SU-DHL-6 (cell line): ENCODE measurements at regions not wholly inside any gene's neighbourhood (a gene's known extent, or its start where the extent isn't known, plus 50 kb on each side); places are given as distances from the start of the nearest gene placed in this dataset.

ENCODE experiments used
- H2AFZ ChIP-seq: fragments of 200-600 bp; sonication (generic); 2 replicates; pipeline ENCODE4 v1.6.1; 2014; ENCODE audit warnings: low read depth, mild to moderate bottlenecking, moderate library complexity, mixed read lengths, antibody characterized with exemption, low read length; ENCODE audit not compliant: severe bottlenecking
- H3F3A ChIP-seq: fragments of 200-600 bp; shearing (Covaris generic); 2 replicates; pipeline ENCODE4 v1.6.0; 2016; ENCODE audit warnings: antibody characterized with exemption, mild to moderate bottlenecking; ENCODE audit not compliant: insufficient read depth
- H3K27ac ChIP-seq: fragments of 200-600 bp; sonication (generic); 2 replicates; pipeline ENCODE4 v1.5.1; 2016; ENCODE audit warnings: low read depth, mild to moderate bottlenecking, low read length, moderate library complexity, mixed read lengths
- H3K27me3 ChIP-seq: fragments of 200-600 bp; sonication (generic), shearing (Covaris generic); 2 replicates; pipeline ENCODE4 v1.6.0; 2014; ENCODE audit warnings: mild to moderate bottlenecking, low read length
- H3K36me3 ChIP-seq: fragments of 200-600 bp; sonication (generic); 2 replicates; pipeline ENCODE4 v1.6.1; 2014; ENCODE audit warnings: mild to moderate bottlenecking, low read length, mixed read lengths
- H3K4me2 ChIP-seq: fragments of 300-600, 200-600 bp; shearing (Covaris generic), sonication (generic); 2 replicates; pipeline ENCODE4 v1.6.0; 2014; ENCODE audit warnings: low read length, low read depth, mild to moderate bottlenecking; ENCODE audit not compliant: poor library complexity, severe bottlenecking
- H3K4me3 ChIP-seq: fragments of 200-600 bp; sonication (generic); 2 replicates; pipeline ENCODE4 v1.5.1; 2014; ENCODE audit warnings: antibody characterized with exemption, low read length, mild to moderate bottlenecking, mixed read lengths; ENCODE audit not compliant: insufficient read depth, poor library complexity, severe bottlenecking
- H3K79me2 ChIP-seq: fragments of 200-600 bp; sonication (generic); 2 replicates; pipeline ENCODE4 v1.6.1; 2014; ENCODE audit warnings: mild to moderate bottlenecking, low read length, moderate library complexity; ENCODE audit not compliant: insufficient read depth
- H3K9ac ChIP-seq: fragments of 200-600 bp; sonication (generic); 2 replicates; pipeline ENCODE4 v1.7.0; 2014; ENCODE audit warnings: mild to moderate bottlenecking, low read length
- H3K9me2 ChIP-seq: fragments of 200-600 bp; sonication (generic); replicated peaks from 2 replicates; pipeline ENCODE4 v1.6.1; 2014; ENCODE audit warnings: low read length; ENCODE audit not compliant: insufficient read depth
- H3K9me3 ChIP-seq: fragments of 200-600 bp; sonication (generic); 2 replicates; pipeline ENCODE4 v1.6.1; 2014; ENCODE audit warnings: low read length, mixed read lengths; ENCODE audit not compliant: insufficient read depth
- H4K20me1 ChIP-seq: fragments of 200-600 bp; sonication (generic); 2 replicates; pipeline ENCODE4 v1.6.1; 2014; ENCODE audit warnings: low read depth, mild to moderate bottlenecking, antibody characterized with exemption, low read length, moderate library complexity, mixed read lengths
- EZH2phosphoT487 ChIP-seq: fragments of 200-600 bp; sonication (generic), shearing (Covaris generic); conservative IDR thresholded peaks from 2 replicates; pipeline ENCODE4 v1.6.1; 2018; ENCODE audit warnings: mild to moderate bottlenecking, antibody characterized with exemption, low read length, moderate library complexity, mixed read lengths
- TF ChIP-seq, protein P1 (sequence below): fragments of 200-600 bp; sonication (generic); IDR thresholded peaks from one replicate; pipeline ENCODE4 v1.5.1; 2017; ENCODE audit warnings: antibody characterized with exemption, mild to moderate bottlenecking, low read length, moderate library complexity; ENCODE audit not compliant: insufficient read depth, poor library complexity, severe bottlenecking

DNA sequence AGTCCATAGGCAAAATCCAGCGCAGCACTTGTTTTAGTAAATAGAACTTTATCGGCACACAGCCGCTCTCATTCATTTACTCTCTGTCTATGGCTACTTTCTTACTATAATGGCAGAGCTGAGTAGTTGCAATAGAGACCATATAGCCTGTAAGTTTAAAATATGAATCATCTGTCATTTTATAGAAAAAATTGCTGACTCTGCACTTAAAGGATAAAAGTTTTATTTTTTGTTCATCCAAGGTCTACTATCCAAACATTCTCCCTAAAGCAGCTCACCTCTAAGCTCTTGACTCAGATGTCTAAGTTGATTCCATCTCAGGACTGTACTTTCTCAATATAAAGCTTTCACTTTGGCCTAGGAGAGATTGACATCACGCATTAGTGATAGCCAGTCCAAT is 825.7 kb downstream of the OLFM4 start:
- no peaks in the 10 kb centered on the region for H3K36me3 ChIP-seq
- H2AFZ ChIP-seq, result no peak overlapping the region
- no peaks in the 10 kb centered on the region for H3K79me2 ChIP-seq
- no peaks in the 10 kb centered on the region for H4K20me1 ChIP-seq
- H3K27me3 ChIP-seq, result no peaks in the 10 kb centered on the region
- no peaks in the 10 kb centered on the region for H3F3A ChIP-seq
- no peak overlapping the region for H3K4me2 ChIP-seq
- no peaks in the 10 kb centered on the region for H3K9me3 ChIP-seq
- TF ChIP-seq EZH2phosphoT487, result no peak
- TF ChIP-seq, protein P1, sequence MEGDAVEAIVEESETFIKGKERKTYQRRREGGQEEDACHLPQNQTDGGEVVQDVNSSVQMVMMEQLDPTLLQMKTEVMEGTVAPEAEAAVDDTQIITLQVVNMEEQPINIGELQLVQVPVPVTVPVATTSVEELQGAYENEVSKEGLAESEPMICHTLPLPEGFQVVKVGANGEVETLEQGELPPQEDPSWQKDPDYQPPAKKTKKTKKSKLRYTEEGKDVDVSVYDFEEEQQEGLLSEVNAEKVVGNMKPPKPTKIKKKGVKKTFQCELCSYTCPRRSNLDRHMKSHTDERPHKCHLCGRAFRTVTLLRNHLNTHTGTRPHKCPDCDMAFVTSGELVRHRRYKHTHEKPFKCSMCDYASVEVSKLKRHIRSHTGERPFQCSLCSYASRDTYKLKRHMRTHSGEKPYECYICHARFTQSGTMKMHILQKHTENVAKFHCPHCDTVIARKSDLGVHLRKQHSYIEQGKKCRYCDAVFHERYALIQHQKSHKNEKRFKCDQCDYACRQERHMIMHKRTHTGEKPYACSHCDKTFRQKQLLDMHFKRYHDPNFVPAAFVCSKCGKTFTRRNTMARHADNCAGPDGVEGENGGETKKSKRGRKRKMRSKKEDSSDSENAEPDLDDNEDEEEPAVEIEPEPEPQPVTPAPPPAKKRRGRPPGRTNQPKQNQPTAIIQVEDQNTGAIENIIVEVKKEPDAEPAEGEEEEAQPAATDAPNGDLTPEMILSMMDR, result no peak
- no peak overlapping the region for H3K9ac ChIP-seq
- no peaks in the 10 kb centered on the region for H3K9me2 ChIP-seq
- H3K27ac ChIP-seq, result no peak overlapping the region
- H3K4me3 ChIP-seq, result no peak overlapping the region

DNA sequence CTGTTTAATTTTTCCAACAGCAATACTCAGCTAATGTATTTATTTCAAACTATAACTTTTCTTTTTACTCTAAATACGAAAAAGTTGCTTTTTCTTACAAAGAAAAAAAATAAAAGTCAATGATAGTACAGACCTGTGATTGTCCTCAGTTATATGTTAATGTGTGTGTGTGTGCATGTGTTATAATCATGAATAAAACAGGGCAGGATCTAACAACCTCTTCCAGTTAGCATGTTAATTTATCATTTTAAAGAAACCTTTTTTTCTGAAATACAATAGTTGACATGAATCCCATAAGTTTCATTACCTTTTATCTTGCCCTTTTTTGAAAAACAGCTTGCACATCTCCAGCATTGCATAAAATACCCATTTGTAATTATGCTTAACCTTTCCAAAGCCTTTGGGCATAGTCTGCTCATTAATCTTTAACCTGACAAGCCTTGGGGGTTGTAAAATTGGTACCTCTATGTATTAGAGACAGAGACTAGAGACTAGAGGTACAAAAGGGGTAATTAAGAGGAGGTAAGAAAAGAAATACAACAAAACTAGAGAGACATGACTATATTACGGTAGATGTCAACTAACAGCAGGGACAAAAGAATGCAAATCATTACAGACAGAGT is 828.1 kb downstream of the OLFM4 start:
- H3F3A ChIP-seq, result no peaks in the 10 kb centered on the region
- H3K9me2 ChIP-seq, result no peaks in the 10 kb centered on the region
- H4K20me1 ChIP-seq, result no peaks in the 10 kb centered on the region
- TF ChIP-seq EZH2phosphoT487, result no peak
- TF ChIP-seq, protein P1, result no peak
- H3K9me3 ChIP-seq, result no peaks in the 10 kb centered on the region
- no peak overlapping the region for H3K27ac ChIP-seq
- no peak overlapping the region for H3K9ac ChIP-seq
- no peak overlapping the region for H2AFZ ChIP-seq
- no peak overlapping the region for H3K4me3 ChIP-seq
- no peaks in the 10 kb centered on the region for H3K36me3 ChIP-seq
- no peaks in the 10 kb centered on the region for H3K79me2 ChIP-seq
- H3K4me2 ChIP-seq, result no peak overlapping the region
- no peaks in the 10 kb centered on the region for H3K27me3 ChIP-seq

DNA sequence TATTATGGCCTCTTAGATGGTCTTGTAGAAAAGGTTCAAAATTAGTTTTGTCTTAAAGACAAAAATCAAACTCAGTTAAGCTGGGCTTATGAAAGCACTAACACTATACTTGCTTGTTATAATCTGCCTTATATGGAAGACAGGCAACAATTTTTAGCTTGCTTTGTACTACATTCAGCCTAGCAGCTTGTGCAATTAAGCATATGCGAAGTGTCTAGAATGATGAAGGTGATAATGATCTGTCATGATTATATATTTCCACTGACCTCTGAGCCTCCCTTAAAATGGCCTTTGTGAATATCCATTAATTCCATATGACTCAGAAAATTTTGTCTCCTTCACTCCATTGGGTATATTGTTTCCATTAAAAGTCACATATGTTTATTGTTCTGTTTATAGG is 834.9 kb downstream of the OLFM4 start:
- Histone ChIP-seq H4K20me1 (no peaks in the 10 kb centered on the region), H3K79me2 (no peaks in the 10 kb centered on the region), H3K36me3 (no peaks in the 10 kb centered on the region), H3K9ac (no peak overlapping the region), H3F3A (no peaks in the 10 kb centered on the region), H3K9me2 (no peaks in the 10 kb centered on the region), H3K27ac (no peak overlapping the region), H3K4me2 (no peak overlapping the region), H3K4me3 (no peak overlapping the region), H2AFZ (no peak overlapping the region), H3K9me3 (no peaks in the 10 kb centered on the region), H3K27me3 (no peaks in the 10 kb centered on the region)
- TF ChIP-seq, protein P1, result no peak
- TF ChIP-seq EZH2phosphoT487, result no peak
